K562 (cell line): ENCODE measurements at regions not wholly inside any gene's neighbourhood (a gene's known extent, or its start where the extent isn't known, plus 50 kb on each side); places are given as distances from the start of the nearest gene placed in this dataset.

Source experiments
- BCL6 ChIP-seq: fragments of 250-450 bp; sonication (Bioruptor Pico); IDR thresholded peaks from 2 replicates; pipeline ENCODE4 v1.4.0; 2020
- CREB3L1 ChIP-seq: fragments of 450-650 bp; IDR thresholded peaks from 2 replicates; pipeline ENCODE4 v1.6.1; 2014; ENCODE audit warnings: low read depth, mild to moderate bottlenecking, moderate library complexity, borderline replicate concordance
- E2F5 ChIP-seq: sonication (generic); formaldehyde crosslinking; IDR thresholded peaks from 2 replicates; pipeline ENCODE4 v1.8.0; 2022; ENCODE audit warnings: mild to moderate bottlenecking, missing genetic modification reagents
- EGR1 ChIP-seq: fragments of 450-650 bp; conservative IDR thresholded peaks from 2 replicates; pipeline ENCODE4 v1.6.1; 2017; ENCODE audit warnings: mild to moderate bottlenecking
- ETS1 ChIP-seq: conservative IDR thresholded peaks from 2 replicates; pipeline ENCODE4 v1.6.1; 2011; ENCODE audit warnings: low read depth, mild to moderate bottlenecking, low read length; ENCODE audit not compliant: control insufficient read depth
- KDM2B ChIP-seq: fragments of 250-450 bp; sonication (Bioruptor Pico); IDR thresholded peaks from 2 replicates; pipeline ENCODE4 v1.8.0; 2021; ENCODE audit warnings: mild to moderate bottlenecking, moderate library complexity
- LEF1 ChIP-seq: fragments of 450-650 bp; IDR thresholded peaks from 2 replicates; pipeline ENCODE4 v1.6.1; 2016; ENCODE audit warnings: mild to moderate bottlenecking
- NFRKB ChIP-seq: fragments of 450-650 bp; IDR thresholded peaks from 2 replicates; pipeline ENCODE4 v1.6.1; 2016; ENCODE audit warnings: low read depth
- POLR2AphosphoS5 ChIP-seq: IDR thresholded peaks from 2 replicates; pipeline ENCODE4 v1.6.1; 2011; ENCODE audit warnings: mild to moderate bottlenecking, low read depth, low read length, moderate library complexity; ENCODE audit not compliant: control insufficient read depth, insufficient read depth
- RBFOX2 ChIP-seq: fragments of 200-400 bp; formaldehyde crosslinking; IDR thresholded peaks from 2 replicates; pipeline ENCODE4 v1.6.1; 2017; ENCODE audit warnings: low read depth, mild to moderate bottlenecking, low read length, moderate library complexity
- SIX5 ChIP-seq, 2 experiments: IDR thresholded peaks; 2 replicates each; pipeline ENCODE4 v1.6.1; 2011; ENCODE audit warnings: low read length in 2 of 2, borderline replicate concordance in 1 of 2, low read depth in 1 of 2, mild to moderate bottlenecking in 1 of 2, moderate library complexity in 1 of 2; ENCODE audit not compliant: insufficient read depth in 1 of 2
- SMARCA4 ChIP-seq: fragments of 450-650 bp; IDR thresholded peaks from 2 replicates; pipeline ENCODE4 v1.6.1; 2016
- SRF ChIP-seq, 2 experiments: fragments of 250-450, 450-650 bp in 1 of 2; sonication (Bioruptor Pico) in 1 of 2; sonication (generic) in 1 of 2; formaldehyde crosslinking; IDR thresholded peaks; 2 replicates each; pipeline versions ENCODE4 v1.5.0 to v1.5.1; 2020 to 2022; ENCODE audit warnings: mild to moderate bottlenecking in 1 of 2, missing genetic modification reagents in 1 of 2
- TEAD1 ChIP-seq, 2 experiments: fragments of 450-650 bp in 1 of 2; sonication (generic) in 1 of 2; formaldehyde crosslinking; IDR thresholded peaks; 2 replicates each; pipeline versions ENCODE4 v1.4.0 to v1.8.0; 2020 to 2022; ENCODE audit warnings: mild to moderate bottlenecking in 2 of 2, missing genetic modification reagents in 1 of 2
- TRIM24 ChIP-seq, 2 experiments: fragments of 450-650 bp; IDR thresholded peaks; 2 replicates each; pipeline ENCODE4 v1.6.1; 2016
- ZNF224 ChIP-seq: sonication (generic); formaldehyde crosslinking; IDR thresholded peaks from 2 replicates; pipeline ENCODE4 v1.8.0; 2022; ENCODE audit warnings: mild to moderate bottlenecking, missing genetic modification reagents
- ZNF57 ChIP-seq: fragments of 450-650 bp; formaldehyde crosslinking; IDR thresholded peaks from 2 replicates; pipeline ENCODE4 v1.4.0; 2020; ENCODE audit warnings: mild to moderate bottlenecking, moderate library complexity
- ZNF584 ChIP-seq: fragments of 200-800 bp; sonication (Bioruptor generic); IDR thresholded peaks from 2 replicates; pipeline ENCODE4 v1.6.1; 2016; ENCODE audit warnings: low read depth, mild to moderate bottlenecking, missing genetic modification characterization, missing compliant biosample characterization
- ZNF766 ChIP-seq: fragments of 200-800 bp; sonication (Bioruptor generic); conservative IDR thresholded peaks from 2 replicates; pipeline ENCODE4 v1.6.1; 2016; ENCODE audit warnings: missing genetic modification characterization, missing compliant biosample characterization
- TF ChIP-seq, protein P1 (sequence below): fragments of 150-350 bp; IDR thresholded peaks from 2 replicates; pipeline ENCODE4 v1.6.1; 2014; ENCODE audit warnings: low read depth, mild to moderate bottlenecking, low read length, borderline replicate concordance
- TF ChIP-seq, protein P2 (sequence below): IDR thresholded peaks from 2 replicates; pipeline ENCODE4 v1.6.1; 2012; ENCODE audit warnings: low read depth, low read length, improper control_type of control experiment, borderline replicate concordance

DNA sequence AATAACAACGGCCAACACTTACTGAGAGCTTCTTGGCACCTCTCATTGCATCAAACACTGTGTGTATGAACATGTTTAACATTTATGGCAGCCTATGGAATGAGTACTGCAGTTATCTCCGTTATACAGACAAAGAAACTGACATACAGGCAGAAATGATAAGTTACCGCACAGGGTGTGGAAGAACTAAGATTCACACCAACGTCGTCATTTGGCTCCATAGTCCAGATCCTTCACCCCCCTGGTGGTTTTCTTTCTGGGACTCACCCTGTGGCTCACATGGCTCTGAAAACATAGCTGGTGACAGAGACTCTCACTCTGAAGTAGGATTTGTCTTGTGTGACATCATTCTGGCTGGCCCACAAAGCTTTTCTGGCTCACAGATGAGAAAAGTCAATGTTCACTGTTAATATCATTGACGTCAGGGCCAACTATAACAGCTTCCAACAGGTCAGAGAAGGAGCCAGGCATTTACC, 230.1 kb downstream of the DLEU7 start (continued):
- TF ChIP-seq, protein P1, sequence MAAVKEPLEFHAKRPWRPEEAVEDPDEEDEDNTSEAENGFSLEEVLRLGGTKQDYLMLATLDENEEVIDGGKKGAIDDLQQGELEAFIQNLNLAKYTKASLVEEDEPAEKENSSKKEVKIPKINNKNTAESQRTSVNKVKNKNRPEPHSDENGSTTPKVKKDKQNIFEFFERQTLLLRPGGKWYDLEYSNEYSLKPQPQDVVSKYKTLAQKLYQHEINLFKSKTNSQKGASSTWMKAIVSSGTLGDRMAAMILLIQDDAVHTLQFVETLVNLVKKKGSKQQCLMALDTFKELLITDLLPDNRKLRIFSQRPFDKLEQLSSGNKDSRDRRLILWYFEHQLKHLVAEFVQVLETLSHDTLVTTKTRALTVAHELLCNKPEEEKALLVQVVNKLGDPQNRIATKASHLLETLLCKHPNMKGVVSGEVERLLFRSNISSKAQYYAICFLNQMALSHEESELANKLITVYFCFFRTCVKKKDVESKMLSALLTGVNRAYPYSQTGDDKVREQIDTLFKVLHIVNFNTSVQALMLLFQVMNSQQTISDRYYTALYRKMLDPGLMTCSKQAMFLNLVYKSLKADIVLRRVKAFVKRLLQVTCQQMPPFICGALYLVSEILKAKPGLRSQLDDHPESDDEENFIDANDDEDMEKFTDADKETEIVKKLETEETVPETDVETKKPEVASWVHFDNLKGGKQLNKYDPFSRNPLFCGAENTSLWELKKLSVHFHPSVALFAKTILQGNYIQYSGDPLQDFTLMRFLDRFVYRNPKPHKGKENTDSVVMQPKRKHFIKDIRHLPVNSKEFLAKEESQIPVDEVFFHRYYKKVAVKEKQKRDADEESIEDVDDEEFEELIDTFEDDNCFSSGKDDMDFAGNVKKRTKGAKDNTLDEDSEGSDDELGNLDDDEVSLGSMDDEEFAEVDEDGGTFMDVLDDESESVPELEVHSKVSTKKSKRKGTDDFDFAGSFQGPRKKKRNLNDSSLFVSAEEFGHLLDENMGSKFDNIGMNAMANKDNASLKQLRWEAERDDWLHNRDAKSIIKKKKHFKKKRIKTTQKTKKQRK: no peak
- TF ChIP-seq EGR1 (no peak), TRIM24 (IDR thresholded peaks at IDR 0.05) (peak; percentile 79 to 89; a peak in 3 of 4 replicates), ZNF224 (CRISPR knock-in tag) (no peak), ZNF766 (CRISPR knock-in tag) (peak; percentile 46; the same call in 1 of the 2 replicates), RBFOX2 (no peak), SMARCA4 (peak; percentile 94), NFRKB (no peak), ZNF57 (CRISPR knock-in tag) (no peak), CREB3L1 (no peak), LEF1 (peak; percentile 82), ETS1 (no peak), KDM2B (CRISPR knock-in tag) (no peak), E2F5 (CRISPR knock-in tag) (no peak), POLR2AphosphoS5 (peak; percentile 86), ZNF584 (no peak), BCL6 (no peak), SIX5 (IDR thresholded peaks at IDR 0.05; ENCODE audit: borderline replicate concordance in 1 of 2, insufficient read depth in 1 of 2, low read depth in 1 of 2, low read length in 2 of 2) (no peak), SRF (CRISPR knock-in tag; IDR thresholded peaks at IDR 0.05) (peak in 1 of 2 experiments; percentile 88; a peak in 1 of 4 replicates), TEAD1 (CRISPR knock-in tag; IDR thresholded peaks at IDR 0.05) (peak in 1 of 2 experiments; percentile 61; a peak in 2 of 4 replicates)
- TF ChIP-seq, protein P2, sequence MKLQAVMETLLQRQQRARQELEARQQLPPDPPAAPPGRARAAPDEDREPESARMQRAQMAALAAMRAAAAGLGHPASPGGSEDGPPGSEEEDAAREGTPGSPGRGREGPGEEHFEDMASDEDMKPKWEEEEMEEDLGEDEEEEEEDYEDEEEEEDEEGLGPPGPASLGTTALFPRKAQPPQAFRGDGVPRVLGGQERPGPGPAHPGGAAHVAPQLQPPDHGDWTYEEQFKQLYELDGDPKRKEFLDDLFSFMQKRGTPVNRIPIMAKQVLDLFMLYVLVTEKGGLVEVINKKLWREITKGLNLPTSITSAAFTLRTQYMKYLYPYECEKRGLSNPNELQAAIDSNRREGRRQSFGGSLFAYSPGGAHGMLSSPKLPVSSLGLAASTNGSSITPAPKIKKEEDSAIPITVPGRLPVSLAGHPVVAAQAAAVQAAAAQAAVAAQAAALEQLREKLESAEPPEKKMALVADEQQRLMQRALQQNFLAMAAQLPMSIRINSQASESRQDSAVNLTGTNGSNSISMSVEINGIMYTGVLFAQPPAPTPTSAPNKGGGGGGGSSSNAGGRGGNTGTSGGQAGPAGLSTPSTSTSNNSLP: no peak
